ENCODE measurements at regions not wholly inside any gene's neighbourhood (a gene's known extent, or its start where the extent isn't known, plus 50 kb on each side); places are given as distances from the start of the nearest gene placed in this dataset.

DNA sequence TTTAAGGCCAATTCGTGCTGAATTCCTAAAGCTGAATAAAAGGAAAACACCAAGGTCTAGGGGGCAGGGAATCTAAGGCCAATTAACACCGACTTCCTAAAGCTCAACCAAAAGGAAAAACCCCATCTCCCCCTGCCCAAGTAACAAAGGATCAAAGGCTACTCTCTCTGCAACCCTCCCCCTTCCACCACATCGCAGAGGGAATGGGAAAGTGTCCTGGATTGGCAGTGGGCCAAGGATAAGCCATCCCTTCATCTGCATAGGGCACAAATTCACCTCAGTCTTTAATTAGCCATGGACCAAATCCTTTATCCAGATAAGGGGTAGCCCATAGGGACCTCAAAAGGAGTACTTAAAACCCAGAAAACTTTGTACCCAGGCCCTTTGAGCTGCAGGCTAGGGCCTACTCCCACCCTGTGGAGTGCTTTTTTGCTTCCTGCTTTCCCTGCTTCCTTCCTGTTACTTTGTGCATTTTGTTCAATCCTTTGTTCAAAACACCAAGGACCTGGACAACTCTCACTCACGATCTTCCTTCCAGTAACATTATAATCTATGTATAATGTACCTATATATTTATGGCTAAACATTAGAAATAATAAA is 2119.8 kb upstream of the CELF4 start:
- peaks cover 2% of the 10 kb centered on the region for H3K9me3 Mint-ChIP-seq (ENCODE audit: low read depth)
- H3K4me1 Mint-ChIP-seq, result no peaks in the 10 kb centered on the region
- POLR2A ChIA-PET, result no interaction called here
- H3K4me3 Mint-ChIP-seq, result no peak overlapping the region
- no peaks in the 10 kb centered on the region for H3K27me3 Mint-ChIP-seq
- no peak for DNase-seq
- no peaks in the 10 kb centered on the region for H3K36me3 Mint-ChIP-seq (ENCODE audit: low read depth)
- CTCF ChIA-PET, result no interaction called here
- no peak overlapping the region for H3K27ac Mint-ChIP-seq
- intact Hi-C loops (cut with DNase I, micrococcal nuclease), result loop anchor here in 1 of 2 experiments (10.0 kb wide), 1 partner anchor 441 kb away; no protein-coding TSS in a partner anchor
- ATAC-seq, result no peak

GRCh38 chr18:39681061-39681460 is 2115.5 kb upstream of the CELF4 start:
- Mint-ChIP-seq H3K27ac (no peak overlapping the region), H3K27me3 (no peaks in the 10 kb centered on the region), H3K4me1 (no peaks in the 10 kb centered on the region), H3K36me3 (ENCODE audit: low read depth) (no peaks in the 10 kb centered on the region), H3K4me3 (no peak overlapping the region), H3K9me3 (ENCODE audit: low read depth) (peaks cover 2% of the 10 kb centered on the region)
- DNase-seq, result no peak
- no peak for ATAC-seq
- intact Hi-C loops (cut with DNase I, micrococcal nuclease), result loop anchor here in 1 of 2 experiments (10.0 kb wide), 1 partner anchor 436 kb away; no protein-coding TSS in a partner anchor
- ChIA-PET CTCF (no interaction called here), POLR2A (no interaction called here)

GRCh38 chr18:39675906-39676305 is 2110.3 kb upstream of the CELF4 start:
- intact Hi-C loops (cut with DNase I, micrococcal nuclease), result no loop called here
- DNase-seq, result no peak
- H3K27ac Mint-ChIP-seq, result no peak overlapping the region
- H3K27me3 Mint-ChIP-seq, result no peaks in the 10 kb centered on the region
- no peak overlapping the region for H3K4me3 Mint-ChIP-seq
- no peaks in the 10 kb centered on the region for H3K4me1 Mint-ChIP-seq
- POLR2A ChIA-PET, result no interaction called here
- H3K36me3 Mint-ChIP-seq (ENCODE audit: low read depth), result no peaks in the 10 kb centered on the region
- CTCF ChIA-PET, result no interaction called here
- no peak for ATAC-seq
- no peaks in the 10 kb centered on the region for H3K9me3 Mint-ChIP-seq (ENCODE audit: low read depth)

- H3K27me3 Mint-ChIP-seq, result no peaks in the 10 kb centered on the region
- no peak overlapping the region for H3K4me3 Mint-ChIP-seq
- H3K27ac Mint-ChIP-seq, result no peak overlapping the region
- ATAC-seq (no peak), DNase-seq (no peak)
- ChIA-PET CTCF (interaction anchor here (0.7 kb wide), 1 partner anchor 11 kb away, joined by 3 read pairs; no protein-coding TSS in a partner anchor), POLR2A (no interaction called here)
- no peaks in the 10 kb centered on the region for H3K4me1 Mint-ChIP-seq
- H3K36me3 Mint-ChIP-seq (ENCODE audit: low read depth), result no peaks in the 10 kb centered on the region
- intact Hi-C loops (cut with DNase I, micrococcal nuclease), result no loop called here
- H3K9me3 Mint-ChIP-seq (ENCODE audit: low read depth), result no peaks in the 10 kb centered on the region
Observed at GRCh38 chr18:39675368-39675767, 2109.8 kb upstream of the CELF4 start.

- intact Hi-C loops (cut with DNase I, micrococcal nuclease), result no loop called here
- ChIA-PET POLR2A (no interaction called here), CTCF (no interaction called here)
- Mint-ChIP-seq H3K27ac (no peak overlapping the region), H3K9me3 (ENCODE audit: low read depth) (no peaks in the 10 kb centered on the region), H3K4me1 (peaks cover 3% of the 10 kb centered on the region), H3K27me3 (no peaks in the 10 kb centered on the region), H3K4me3 (no peak overlapping the region), H3K36me3 (ENCODE audit: low read depth) (no peaks in the 10 kb centered on the region)
- DNase-seq (no peak), ATAC-seq (no peak)
Observed at GRCh38 chr18:39672171-39672570, 2106.6 kb upstream of the CELF4 start.

GRCh38 chr18:39667905-39668304 is 2102.3 kb upstream of the CELF4 start:
- Mint-ChIP-seq H3K36me3 (ENCODE audit: low read depth) (no peaks in the 10 kb centered on the region), H3K27ac (no peak overlapping the region), H3K27me3 (no peaks in the 10 kb centered on the region), H3K9me3 (ENCODE audit: low read depth) (peaks cover under 1% of the 10 kb centered on the region), H3K4me1 (peaks cover 3% of the 10 kb centered on the region), H3K4me3 (no peak overlapping the region)
- DNase-seq (no peak), ATAC-seq (no peak)
- CTCF ChIA-PET, result no interaction called here
- intact Hi-C loops (cut with DNase I, micrococcal nuclease), result no loop called here
- POLR2A ChIA-PET, result no interaction called here

DNA sequence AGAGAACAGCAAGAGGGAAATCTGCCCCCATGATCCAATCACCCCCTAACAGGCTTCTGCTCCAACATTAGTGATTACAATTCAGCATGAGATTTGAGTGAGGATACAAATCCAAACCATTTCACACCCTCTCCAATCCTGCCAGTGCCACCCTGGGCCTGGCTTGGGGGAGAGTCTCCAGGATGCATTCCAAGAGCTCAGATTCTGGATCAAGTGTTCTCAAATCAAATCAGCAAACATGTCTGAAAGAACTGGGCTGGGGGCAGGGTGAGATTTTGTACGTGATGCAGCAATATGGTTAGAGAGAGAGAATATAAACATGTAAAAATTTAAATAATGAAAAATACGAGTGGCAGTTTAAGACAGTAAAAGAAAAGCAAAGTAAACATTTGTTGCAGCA is 2100.9 kb upstream of the CELF4 start:
- POLR2A ChIA-PET, result no interaction called here
- CTCF ChIA-PET, result no interaction called here
- H3K9me3 Mint-ChIP-seq (ENCODE audit: low read depth), result peaks cover 3% of the 10 kb centered on the region
- no peaks in the 10 kb centered on the region for H3K27me3 Mint-ChIP-seq
- H3K36me3 Mint-ChIP-seq (ENCODE audit: low read depth), result no peaks in the 10 kb centered on the region
- intact Hi-C loops (cut with DNase I, micrococcal nuclease), result no loop called here
- H3K27ac Mint-ChIP-seq, result no peak overlapping the region
- ATAC-seq (no peak), DNase-seq (no peak)
- H3K4me1 Mint-ChIP-seq, result peaks cover 3% of the 10 kb centered on the region
- H3K4me3 Mint-ChIP-seq, result no peak overlapping the region

- Mint-ChIP-seq H3K27me3 (no peaks in the 10 kb centered on the region), H3K4me1 (no peaks in the 10 kb centered on the region), H3K4me3 (no peak overlapping the region), H3K27ac (no peak overlapping the region), H3K9me3 (ENCODE audit: low read depth) (peaks cover 3% of the 10 kb centered on the region), H3K36me3 (ENCODE audit: low read depth) (no peaks in the 10 kb centered on the region)
- intact Hi-C loops (cut with DNase I, micrococcal nuclease), result no loop called here
- POLR2A ChIA-PET, result no interaction called here
- no peak for ATAC-seq
- CTCF ChIA-PET, result no interaction called here
- DNase-seq, result no peak
Observed at GRCh38 chr18:39661856-39662366, 2096.3 kb upstream of the CELF4 start.

DNA sequence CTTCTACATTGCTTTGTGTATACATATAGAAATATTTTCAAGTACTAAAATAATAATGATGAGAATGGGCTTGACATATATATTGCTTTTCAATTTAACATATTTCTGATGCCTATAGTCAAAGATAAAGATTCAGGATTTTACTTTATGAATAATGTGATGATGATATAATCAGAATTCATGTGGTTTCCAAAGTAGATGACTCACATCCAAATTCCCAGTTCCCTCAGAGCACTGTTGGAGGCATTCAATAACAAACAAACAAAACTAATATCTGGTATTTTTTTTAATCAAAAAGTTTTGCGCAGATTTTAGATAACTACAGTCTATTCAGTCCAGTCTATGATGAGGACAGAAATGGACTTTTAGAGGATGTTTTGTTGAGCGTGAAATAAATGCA is 2094.5 kb upstream of the CELF4 start:
- CTCF ChIA-PET, result interaction anchor here (0.7 kb wide), 1 partner anchor 12 kb away, joined by 3 read pairs; no protein-coding TSS in a partner anchor
- no peaks in the 10 kb centered on the region for H3K27me3 Mint-ChIP-seq
- no peak overlapping the region for H3K27ac Mint-ChIP-seq
- no peaks in the 10 kb centered on the region for H3K36me3 Mint-ChIP-seq (ENCODE audit: low read depth)
- H3K9me3 Mint-ChIP-seq (ENCODE audit: low read depth), result peaks cover 3% of the 10 kb centered on the region
- ATAC-seq, result no peak
- POLR2A ChIA-PET, result no interaction called here
- DNase-seq, result no peak
- intact Hi-C loops (cut with DNase I, micrococcal nuclease), result no loop called here
- H3K4me1 Mint-ChIP-seq, result no peaks in the 10 kb centered on the region
- H3K4me3 Mint-ChIP-seq, result no peak overlapping the region

- no peak overlapping the region for H3K4me3 Mint-ChIP-seq
- intact Hi-C loops (cut with DNase I, micrococcal nuclease), result no loop called here
- no peaks in the 10 kb centered on the region for H3K36me3 Mint-ChIP-seq (ENCODE audit: low read depth)
- no peak for DNase-seq
- CTCF ChIA-PET, result interaction anchor here (1.3 kb wide), 1 partner anchor 10 kb away, joined by 3 read pairs; no protein-coding TSS in a partner anchor
- no peak overlapping the region for H3K27ac Mint-ChIP-seq
- no peaks in the 10 kb centered on the region for H3K9me3 Mint-ChIP-seq (ENCODE audit: low read depth)
- H3K4me1 Mint-ChIP-seq, result no peaks in the 10 kb centered on the region
- no peaks in the 10 kb centered on the region for H3K27me3 Mint-ChIP-seq
- no peak for ATAC-seq
- POLR2A ChIA-PET, result no interaction called here
Observed at GRCh38 chr18:39655341-39655740, 2089.7 kb upstream of the CELF4 start.

DNA sequence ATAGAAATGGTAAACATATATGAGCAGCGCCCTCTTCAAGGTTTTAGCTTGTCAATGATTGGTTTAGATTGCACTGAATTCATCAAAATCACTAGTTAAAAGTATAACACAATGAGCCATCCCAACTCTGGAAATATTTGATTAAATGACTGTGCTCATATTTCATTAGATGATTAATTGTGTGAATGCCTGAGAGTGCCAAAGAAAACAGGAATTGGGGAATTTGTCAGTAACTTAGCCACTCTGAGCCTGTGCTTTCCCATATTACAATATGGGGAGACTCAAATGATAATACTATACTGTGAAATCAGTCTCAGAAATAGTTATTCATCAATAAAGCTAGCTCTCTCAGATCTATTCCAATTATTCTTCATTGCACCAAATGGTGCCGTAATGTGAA is 2087.6 kb upstream of the CELF4 start:
- Mint-ChIP-seq H3K27ac (no peak overlapping the region), H3K9me3 (ENCODE audit: low read depth) (peaks cover 4% of the 10 kb centered on the region), H3K4me3 (no peak overlapping the region), H3K27me3 (no peaks in the 10 kb centered on the region), H3K4me1 (no peaks in the 10 kb centered on the region), H3K36me3 (ENCODE audit: low read depth) (no peaks in the 10 kb centered on the region)
- intact Hi-C loops (cut with DNase I, micrococcal nuclease), result no loop called here
- ChIA-PET CTCF (no interaction called here), POLR2A (no interaction called here)
- no peak for DNase-seq
- ATAC-seq, result no peak

DNA sequence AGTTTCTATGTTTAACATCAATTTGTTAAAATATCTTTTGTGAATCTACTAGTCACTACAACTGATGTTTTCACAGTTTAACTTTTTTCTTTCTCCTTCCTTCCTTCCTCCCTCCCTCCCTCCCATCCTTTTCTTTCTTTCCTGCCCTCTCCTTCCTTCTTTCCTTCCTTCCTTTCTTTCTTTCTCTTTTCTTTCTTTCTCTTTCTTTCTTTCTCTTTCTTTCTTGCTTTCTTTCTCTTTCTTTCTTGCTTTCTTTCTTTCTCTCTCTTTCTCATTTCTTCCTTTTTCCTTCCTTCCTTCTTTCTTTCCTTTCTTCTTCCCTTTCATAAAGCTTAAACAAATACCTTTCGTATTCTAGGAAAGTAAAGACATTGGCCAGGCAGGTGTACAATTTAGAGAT is 2083.0 kb upstream of the CELF4 start:
- Mint-ChIP-seq H3K27me3 (no peaks in the 10 kb centered on the region), H3K4me3 (no peak overlapping the region), H3K9me3 (ENCODE audit: low read depth) (peaks cover 4% of the 10 kb centered on the region), H3K4me1 (no peaks in the 10 kb centered on the region), H3K27ac (no peak overlapping the region), H3K36me3 (ENCODE audit: low read depth) (no peaks in the 10 kb centered on the region)
- ChIA-PET CTCF (no interaction called here), POLR2A (no interaction called here)
- no peak for ATAC-seq
- intact Hi-C loops (cut with DNase I, micrococcal nuclease), result no loop called here
- DNase-seq, result no peak

Data from activated CD4-positive, alpha-beta T cell treated with anti-CD3 and anti-CD28 coated beads for 36 hours (primary cell).